ENCODE measurements at regions not wholly inside any gene's neighbourhood (a gene's known extent, or its start where the extent isn't known, plus 50 kb on each side); places are given as distances from the start of the nearest gene placed in this dataset.

DNA sequence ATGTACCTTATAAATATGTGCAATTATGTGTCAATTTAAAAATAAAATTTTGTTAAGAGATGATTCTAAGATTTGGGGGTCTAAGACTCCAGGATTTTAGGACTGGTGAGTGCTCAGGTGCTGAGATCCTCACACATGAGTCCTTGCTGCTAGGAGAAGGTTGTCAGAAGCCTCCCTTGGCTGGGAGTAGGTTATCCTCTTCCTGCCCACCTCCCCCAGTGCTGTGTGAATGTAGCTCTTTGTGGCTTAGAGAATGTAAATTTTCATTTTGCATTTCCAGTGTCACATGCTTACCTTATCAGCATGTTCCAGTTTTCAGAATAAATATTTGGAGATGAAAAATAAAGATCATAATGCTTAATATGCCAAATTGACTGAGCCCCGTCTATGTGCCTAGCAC is 114.2 kb upstream of the MDM1 start:
- H3K4me3 ChIP-seq = no peak overlapping the region
- H3K27ac ChIP-seq = no peak overlapping the region
- no peak for TF ChIP-seq POLR2A (IDR thresholded peaks at IDR 0.05)
- TF ChIP-seq, protein P1, sequence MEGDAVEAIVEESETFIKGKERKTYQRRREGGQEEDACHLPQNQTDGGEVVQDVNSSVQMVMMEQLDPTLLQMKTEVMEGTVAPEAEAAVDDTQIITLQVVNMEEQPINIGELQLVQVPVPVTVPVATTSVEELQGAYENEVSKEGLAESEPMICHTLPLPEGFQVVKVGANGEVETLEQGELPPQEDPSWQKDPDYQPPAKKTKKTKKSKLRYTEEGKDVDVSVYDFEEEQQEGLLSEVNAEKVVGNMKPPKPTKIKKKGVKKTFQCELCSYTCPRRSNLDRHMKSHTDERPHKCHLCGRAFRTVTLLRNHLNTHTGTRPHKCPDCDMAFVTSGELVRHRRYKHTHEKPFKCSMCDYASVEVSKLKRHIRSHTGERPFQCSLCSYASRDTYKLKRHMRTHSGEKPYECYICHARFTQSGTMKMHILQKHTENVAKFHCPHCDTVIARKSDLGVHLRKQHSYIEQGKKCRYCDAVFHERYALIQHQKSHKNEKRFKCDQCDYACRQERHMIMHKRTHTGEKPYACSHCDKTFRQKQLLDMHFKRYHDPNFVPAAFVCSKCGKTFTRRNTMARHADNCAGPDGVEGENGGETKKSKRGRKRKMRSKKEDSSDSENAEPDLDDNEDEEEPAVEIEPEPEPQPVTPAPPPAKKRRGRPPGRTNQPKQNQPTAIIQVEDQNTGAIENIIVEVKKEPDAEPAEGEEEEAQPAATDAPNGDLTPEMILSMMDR (IDR thresholded peaks at IDR 0.05) = no peak
- intact Hi-C loops (cut with DNase I) = no loop called here
- no peaks in the 10 kb centered on the region for H3K9me3 ChIP-seq (replicated peaks in 1 of 3)
- DNase-seq = no peak
- no peaks in the 10 kb centered on the region for H3K36me3 ChIP-seq (replicated peaks in 1 of 2)
- H3K27me3 ChIP-seq = no peaks in the 10 kb centered on the region
- peaks cover 3 to 25% of the 10 kb centered on the region in 2 donors for H3K4me1 ChIP-seq (replicated peaks in 1 of 2)
- WGBS, 4 donors = 65 to 89% (median 83%) methylated on average over 1 of the region's 1 CpG

DNA sequence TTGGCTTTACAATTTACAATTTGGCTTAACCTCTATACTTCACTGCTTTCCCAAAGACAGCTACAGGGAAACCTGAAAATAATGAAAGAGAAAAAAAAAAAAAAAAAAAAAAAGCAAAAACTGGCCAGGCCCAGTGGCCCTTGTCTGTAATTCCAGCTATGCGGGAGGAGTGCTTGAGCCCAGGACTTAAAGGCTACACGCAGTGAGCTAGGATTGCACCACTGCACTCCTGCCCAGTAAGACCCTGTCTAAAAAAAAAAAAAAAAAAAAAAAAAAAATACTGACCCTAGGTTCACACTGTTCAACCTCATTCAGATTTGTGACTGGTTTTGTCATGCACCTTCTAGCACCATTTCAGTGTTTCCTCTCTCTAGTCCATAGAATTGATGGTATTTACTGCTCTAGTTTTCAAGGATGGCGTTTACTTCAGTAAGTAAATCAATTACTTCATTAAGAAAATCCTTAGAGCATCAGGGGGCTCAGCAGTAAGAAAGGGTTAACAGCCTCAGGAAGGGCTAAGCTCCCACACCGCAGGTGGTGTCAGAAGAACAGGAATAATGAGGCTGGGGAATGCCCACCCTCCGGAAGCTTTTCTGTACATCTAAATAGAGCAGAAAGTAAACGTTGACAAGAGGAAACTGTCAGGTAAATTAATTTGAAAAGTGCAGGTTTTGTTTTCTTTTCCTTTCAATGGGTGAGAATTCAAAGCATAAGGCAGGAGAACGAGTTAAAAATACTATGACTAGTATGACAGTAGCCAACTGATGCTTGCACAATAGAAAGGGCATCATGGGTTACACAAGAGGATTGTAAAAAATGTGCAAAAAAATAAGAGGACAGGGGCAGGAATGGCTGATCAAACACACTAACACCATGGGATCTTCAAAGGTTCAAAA is 115.0 kb upstream of the MDM1 start:
- Histone ChIP-seq H3K36me3 (replicated peaks in 1 of 2) (no peaks in the 10 kb centered on the region), H3K27me3 (no peaks in the 10 kb centered on the region), H3K4me1 (replicated peaks in 1 of 2) (peaks cover 7 to 33% of the 10 kb centered on the region in 2 donors), H3K27ac (peak overlapping the region in 1 of 5 donors; percentile 8), H3K9me3 (replicated peaks in 1 of 3) (no peaks in the 10 kb centered on the region), H3K4me3 (no peak overlapping the region)
- no peak for DNase-seq
- intact Hi-C loops (cut with DNase I) = no loop called here
- no peak for TF ChIP-seq POLR2A (IDR thresholded peaks at IDR 0.05)
- TF ChIP-seq, protein P1 (IDR thresholded peaks at IDR 0.05) = no peak
- 57 to 63% (median 60%) methylated on average over 7 of the region's 7 CpGs for WGBS, 4 donors

DNA sequence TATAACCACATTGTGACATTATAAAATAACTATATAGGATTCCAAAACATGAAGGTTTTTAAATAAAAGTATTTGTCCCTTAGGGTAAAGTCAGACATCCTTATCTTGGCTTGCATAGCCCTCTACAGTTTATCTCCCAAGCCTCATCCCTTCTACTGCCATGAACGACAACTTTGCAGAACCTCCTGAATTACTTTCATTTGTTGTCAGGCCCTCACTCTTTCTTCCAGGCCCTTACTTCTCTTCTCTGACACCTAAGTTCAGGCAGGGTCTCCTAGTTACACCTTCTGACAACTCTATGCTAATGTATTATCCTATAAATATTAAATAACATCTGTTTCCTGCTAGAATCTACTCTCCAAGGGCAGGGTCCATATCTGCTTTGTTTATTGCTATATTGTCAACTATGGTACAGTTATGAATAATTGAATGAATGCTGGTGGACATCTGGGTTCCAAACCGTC is 115.7 kb upstream of the MDM1 start:
- no peak for TF ChIP-seq POLR2A (IDR thresholded peaks at IDR 0.05)
- TF ChIP-seq, protein P1 (IDR thresholded peaks at IDR 0.05) = no peak
- H3K36me3 ChIP-seq (replicated peaks in 1 of 2) = no peaks in the 10 kb centered on the region
- no peaks in the 10 kb centered on the region for H3K9me3 ChIP-seq (replicated peaks in 1 of 3)
- H3K4me3 ChIP-seq = no peak overlapping the region
- no peaks in the 10 kb centered on the region for H3K27me3 ChIP-seq
- H3K4me1 ChIP-seq (replicated peaks in 1 of 2) = peaks cover 10 to 35% of the 10 kb centered on the region in 2 donors
- peak overlapping the region in 1 of 5 donors; percentile 8 for H3K27ac ChIP-seq
- DNase-seq = no peak
- intact Hi-C loops (cut with DNase I) = no loop called here
- 54 to 67% (median 61%) methylated on average over 2 of the region's 2 CpGs for WGBS, 4 donors

DNA sequence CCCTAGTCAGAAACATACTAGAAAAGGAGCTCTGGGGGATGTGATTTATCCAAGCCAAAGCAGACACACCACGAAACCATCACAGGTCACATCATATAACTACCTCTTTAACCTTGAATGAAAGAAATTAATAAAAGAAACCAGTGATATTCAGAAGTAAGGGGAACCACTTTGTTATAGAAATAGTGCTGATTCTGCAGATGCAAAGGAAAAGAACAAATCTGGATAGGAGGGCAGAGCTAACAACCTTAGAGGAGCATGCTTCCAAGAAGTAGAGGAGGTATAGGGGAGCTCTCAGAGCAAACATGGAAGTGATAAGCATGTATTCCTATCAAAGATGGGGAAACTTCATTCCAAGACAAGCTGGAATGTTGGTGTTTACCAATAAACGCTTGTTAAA is 117.0 kb upstream of the MDM1 start:
- TF ChIP-seq, protein P1 (IDR thresholded peaks at IDR 0.05) = no peak
- TF ChIP-seq POLR2A (IDR thresholded peaks at IDR 0.05) = no peak
- intact Hi-C loops (cut with DNase I) = no loop called here

More for the DNA sequence above, 117.0 kb upstream of the MDM1 start:
- Histone ChIP-seq H3K27me3 (no peaks in the 10 kb centered on the region), H3K4me1 (replicated peaks in 1 of 2) (peaks cover 10 to 35% of the 10 kb centered on the region in 2 donors), H3K27ac (no peak overlapping the region), H3K9me3 (replicated peaks in 1 of 3) (no peaks in the 10 kb centered on the region), H3K36me3 (replicated peaks in 1 of 2) (no peaks in the 10 kb centered on the region), H3K4me3 (no peak overlapping the region)
- no peak for DNase-seq
- 91 to 98% (median 92%) methylated on average over 2 of the region's 2 CpGs for WGBS, 4 donors

All from adrenal gland (tissue), 9 donors.